ENCODE measurements at regions not wholly inside any gene's neighbourhood (a gene's known extent, or its start where the extent isn't known, plus 50 kb on each side); places are given as distances from the start of the nearest gene placed in this dataset.

DNA sequence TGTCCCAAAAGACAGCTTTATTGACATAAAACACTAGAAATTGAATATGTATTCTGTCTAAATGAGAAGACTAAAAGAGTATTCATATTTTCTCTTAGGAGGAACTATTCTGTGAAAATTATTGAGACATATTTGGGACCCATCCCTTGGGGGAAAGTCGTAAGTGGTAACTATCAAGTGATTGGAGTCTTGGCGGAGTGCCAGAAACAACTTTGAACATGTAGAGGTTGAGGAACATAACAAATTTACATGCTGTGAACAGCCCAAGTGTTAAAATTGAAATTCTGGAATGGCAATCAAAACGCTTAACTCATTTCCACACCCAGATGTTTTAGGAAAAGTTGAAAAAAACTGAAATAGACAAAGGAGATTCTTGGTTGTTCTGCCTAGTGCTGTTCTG is 1034.6 kb downstream of the NSUN3 start:
- no peaks in the 10 kb centered on the region for H3K79me2 ChIP-seq (ENCODE audit: insufficient read depth, low read length)
- H2AFZ ChIP-seq (ENCODE audit: low read length), result no peak overlapping the region
- no peak overlapping the region for H3K4me2 ChIP-seq (ENCODE audit: insufficient read depth, low read length)
- H3K4me1 ChIP-seq (ENCODE audit: insufficient read depth, low read length), result no peaks in the 10 kb centered on the region
- H3K4me3 ChIP-seq (ENCODE audit: insufficient read depth, low read length), result no peak overlapping the region
- H3K27ac ChIP-seq (ENCODE audit: low read depth, low read length), result no peak overlapping the region
- no peaks in the 10 kb centered on the region for H3K9me3 ChIP-seq (ENCODE audit: low read depth, low read length)
- TF ChIP-seq, protein P1, sequence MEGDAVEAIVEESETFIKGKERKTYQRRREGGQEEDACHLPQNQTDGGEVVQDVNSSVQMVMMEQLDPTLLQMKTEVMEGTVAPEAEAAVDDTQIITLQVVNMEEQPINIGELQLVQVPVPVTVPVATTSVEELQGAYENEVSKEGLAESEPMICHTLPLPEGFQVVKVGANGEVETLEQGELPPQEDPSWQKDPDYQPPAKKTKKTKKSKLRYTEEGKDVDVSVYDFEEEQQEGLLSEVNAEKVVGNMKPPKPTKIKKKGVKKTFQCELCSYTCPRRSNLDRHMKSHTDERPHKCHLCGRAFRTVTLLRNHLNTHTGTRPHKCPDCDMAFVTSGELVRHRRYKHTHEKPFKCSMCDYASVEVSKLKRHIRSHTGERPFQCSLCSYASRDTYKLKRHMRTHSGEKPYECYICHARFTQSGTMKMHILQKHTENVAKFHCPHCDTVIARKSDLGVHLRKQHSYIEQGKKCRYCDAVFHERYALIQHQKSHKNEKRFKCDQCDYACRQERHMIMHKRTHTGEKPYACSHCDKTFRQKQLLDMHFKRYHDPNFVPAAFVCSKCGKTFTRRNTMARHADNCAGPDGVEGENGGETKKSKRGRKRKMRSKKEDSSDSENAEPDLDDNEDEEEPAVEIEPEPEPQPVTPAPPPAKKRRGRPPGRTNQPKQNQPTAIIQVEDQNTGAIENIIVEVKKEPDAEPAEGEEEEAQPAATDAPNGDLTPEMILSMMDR (IDR thresholded peaks at IDR 0.05; ENCODE audit: extremely low read depth, low read depth, low read length), result no peak
- no peak for DNase-seq (ENCODE audit: insufficient read length, low spot score, missing footprints)
- H3K27me3 ChIP-seq (ENCODE audit: insufficient read depth, low read length), result no peaks in the 10 kb centered on the region
- H3K36me3 ChIP-seq (ENCODE audit: insufficient read depth, low read length), result no peaks in the 10 kb centered on the region
- H4K20me1 ChIP-seq (ENCODE audit: insufficient read depth, low read length), result no peaks in the 10 kb centered on the region

DNA sequence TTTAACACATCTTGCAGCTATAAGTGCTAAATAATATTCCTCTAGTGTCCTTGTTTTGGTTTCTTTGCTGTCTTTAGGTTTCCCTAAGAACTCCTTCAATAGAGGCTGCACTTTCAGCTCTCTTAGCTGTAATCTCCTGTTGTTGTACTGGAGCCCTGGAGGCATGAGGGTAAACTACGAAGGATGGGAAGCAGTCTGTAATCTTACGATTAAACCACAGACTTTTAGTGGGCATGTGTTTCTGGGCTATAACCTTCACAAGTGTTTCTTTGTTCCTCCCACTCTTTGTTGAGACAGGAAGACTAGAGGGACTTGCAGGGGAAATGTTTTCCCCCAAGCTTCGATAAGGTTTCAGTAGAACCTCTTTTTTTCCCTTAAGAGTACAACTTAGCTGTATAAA is 1058.1 kb downstream of the NSUN3 start:
- no peak overlapping the region for H3K27ac ChIP-seq (ENCODE audit: low read depth, low read length)
- H3K4me2 ChIP-seq (ENCODE audit: insufficient read depth, low read length), result no peak overlapping the region
- TF ChIP-seq, protein P1 (IDR thresholded peaks at IDR 0.05; ENCODE audit: extremely low read depth, low read depth, low read length), result no peak
- peak; percentile 19 for DNase-seq (ENCODE audit: insufficient read length, low spot score, missing footprints)
- no peaks in the 10 kb centered on the region for H3K79me2 ChIP-seq (ENCODE audit: insufficient read depth, low read length)
- H3K36me3 ChIP-seq (ENCODE audit: insufficient read depth, low read length), result no peaks in the 10 kb centered on the region
- no peaks in the 10 kb centered on the region for H3K4me1 ChIP-seq (ENCODE audit: insufficient read depth, low read length)
- H3K4me3 ChIP-seq (ENCODE audit: insufficient read depth, low read length), result no peak overlapping the region
- no peak overlapping the region for H2AFZ ChIP-seq (ENCODE audit: low read length)
- H3K27me3 ChIP-seq (ENCODE audit: insufficient read depth, low read length), result no peaks in the 10 kb centered on the region
- peaks cover 3% of the 10 kb centered on the region for H3K9me3 ChIP-seq (ENCODE audit: low read depth, low read length)
- no peaks in the 10 kb centered on the region for H4K20me1 ChIP-seq (ENCODE audit: insufficient read depth, low read length)

DNA sequence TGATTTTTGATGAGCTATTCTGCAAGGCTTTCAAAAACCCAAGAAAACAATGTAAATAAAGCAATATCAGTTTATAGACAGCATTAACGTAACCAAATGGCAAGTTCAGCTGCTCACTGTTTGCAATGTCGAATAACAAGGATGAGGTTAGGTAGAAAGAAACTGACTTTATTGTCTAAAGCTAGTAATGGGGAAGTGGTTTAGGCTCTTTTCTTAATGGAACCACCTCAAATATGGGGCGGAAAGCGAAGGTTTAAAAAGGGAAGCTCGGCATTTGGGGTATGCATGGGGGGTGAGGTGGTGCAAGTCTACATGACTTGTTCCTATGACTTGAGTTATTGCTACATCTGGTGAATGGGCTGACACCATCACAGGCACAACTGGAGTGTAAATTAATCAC is 1060.2 kb downstream of the NSUN3 start:
- H3K27me3 ChIP-seq (ENCODE audit: insufficient read depth, low read length), result no peaks in the 10 kb centered on the region
- TF ChIP-seq, protein P1 (IDR thresholded peaks at IDR 0.05; ENCODE audit: extremely low read depth, low read depth, low read length), result no peak
- no peak overlapping the region for H2AFZ ChIP-seq (ENCODE audit: low read length)
- H3K4me3 ChIP-seq (ENCODE audit: insufficient read depth, low read length), result no peak overlapping the region
- H3K4me1 ChIP-seq (ENCODE audit: insufficient read depth, low read length), result no peaks in the 10 kb centered on the region
- no peak overlapping the region for H3K4me2 ChIP-seq (ENCODE audit: insufficient read depth, low read length)
- no peak for DNase-seq (ENCODE audit: insufficient read length, low spot score, missing footprints)
- H4K20me1 ChIP-seq (ENCODE audit: insufficient read depth, low read length), result no peaks in the 10 kb centered on the region
- H3K79me2 ChIP-seq (ENCODE audit: insufficient read depth, low read length), result no peaks in the 10 kb centered on the region
- H3K36me3 ChIP-seq (ENCODE audit: insufficient read depth, low read length), result no peaks in the 10 kb centered on the region
- no peak overlapping the region for H3K27ac ChIP-seq (ENCODE audit: low read depth, low read length)
- H3K9me3 ChIP-seq (ENCODE audit: low read depth, low read length), result peaks cover 3% of the 10 kb centered on the region

DNA sequence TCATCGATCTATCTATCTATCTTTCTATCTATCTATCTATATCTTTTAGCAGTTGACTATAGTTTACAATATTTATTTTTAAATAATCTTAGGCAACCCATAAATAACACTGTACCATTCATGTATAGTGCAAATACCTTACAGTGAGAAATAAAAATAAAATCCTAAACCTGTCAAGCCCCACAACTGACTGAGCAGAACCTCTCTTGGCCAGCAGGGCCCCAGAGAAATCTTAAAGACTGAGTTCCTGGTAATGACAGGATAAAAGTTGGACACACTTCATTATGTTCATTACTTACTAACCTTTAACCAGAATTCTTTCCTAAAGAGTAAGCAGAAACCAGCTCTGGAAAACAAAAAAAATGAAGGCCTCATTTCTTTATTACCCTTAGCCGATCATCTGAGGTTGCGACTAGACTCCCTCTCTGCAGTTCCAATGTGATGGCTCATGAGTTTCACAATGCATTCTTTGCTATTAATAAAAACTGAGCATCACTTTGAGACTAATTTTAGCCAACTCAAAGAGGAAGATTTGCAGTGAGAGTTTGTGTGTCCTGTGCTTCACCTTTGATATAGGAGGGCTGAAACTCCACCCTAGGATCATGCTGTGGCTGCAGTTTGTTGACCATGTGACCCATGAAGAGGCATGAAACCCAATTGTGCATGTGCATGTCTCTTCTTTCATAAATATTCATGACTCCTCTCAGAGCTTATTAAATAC is 1072.0 kb downstream of the NSUN3 start:
- H3K79me2 ChIP-seq (ENCODE audit: insufficient read depth, low read length), result no peaks in the 10 kb centered on the region
- no peak overlapping the region for H3K4me2 ChIP-seq (ENCODE audit: insufficient read depth, low read length)
- no peak overlapping the region for H2AFZ ChIP-seq (ENCODE audit: low read length)
- H3K9me3 ChIP-seq (ENCODE audit: low read depth, low read length), result no peaks in the 10 kb centered on the region
- H3K36me3 ChIP-seq (ENCODE audit: insufficient read depth, low read length), result no peaks in the 10 kb centered on the region
- no peaks in the 10 kb centered on the region for H4K20me1 ChIP-seq (ENCODE audit: insufficient read depth, low read length)
- H3K4me3 ChIP-seq (ENCODE audit: insufficient read depth, low read length), result no peak overlapping the region
- H3K27ac ChIP-seq (ENCODE audit: low read depth, low read length), result no peak overlapping the region
- H3K27me3 ChIP-seq (ENCODE audit: insufficient read depth, low read length), result no peaks in the 10 kb centered on the region
- H3K4me1 ChIP-seq (ENCODE audit: insufficient read depth, low read length), result no peaks in the 10 kb centered on the region
- no peak for DNase-seq (ENCODE audit: insufficient read length, low spot score, missing footprints)
- TF ChIP-seq, protein P1 (IDR thresholded peaks at IDR 0.05; ENCODE audit: extremely low read depth, low read depth, low read length), result no peak

All from osteoblast (primary cell).